GM12878 (cell line): ENCODE measurements at regions not wholly inside any gene's neighbourhood (a gene's known extent, or its start where the extent isn't known, plus 50 kb on each side); places are given as distances from the start of the nearest gene placed in this dataset.

Experiments
- CREM ChIP-seq: IDR thresholded peaks from 2 replicates; pipeline ENCODE4 v1.6.1; 2014; ENCODE audit warnings: antibody characterized with exemption, low read depth
- EP300 ChIP-seq, 2 experiments: fragments of 150-350 bp in 1 of 2; IDR thresholded peaks; 2 replicates each; pipeline ENCODE4 v1.6.1; 2011 to 2012; ENCODE audit warnings: low read depth in 2 of 2, low read length in 2 of 2, borderline replicate concordance in 1 of 2, improper control_type of control experiment in 1 of 2, inconsistent platforms in 1 of 2; ENCODE audit not compliant: control insufficient read depth in 1 of 2
- KDM1A ChIP-seq: fragments of 200-600 bp; sonication (generic); IDR thresholded peaks from 2 replicates; pipeline ENCODE4 v1.6.1; 2016; ENCODE audit warnings: borderline replicate concordance
- MTA2 ChIP-seq: fragments of 450-650 bp; IDR thresholded peaks from 2 replicates; pipeline ENCODE4 v1.6.1; 2016; ENCODE audit warnings: low read depth, mild to moderate bottlenecking, moderate library complexity
- MYC ChIP-seq: IDR thresholded peaks from 2 replicates; pipeline ENCODE4 v1.6.1; 2011; ENCODE audit warnings: mild to moderate bottlenecking, low read length, moderate library complexity, inconsistent platforms; ENCODE audit not compliant: insufficient read depth, insufficient replicate concordance, insufficient read length, severe bottlenecking
- NR2C2 ChIP-seq: IDR thresholded peaks from 2 replicates; pipeline ENCODE4 v1.6.1; 2011; ENCODE audit warnings: borderline replicate concordance, low read depth; ENCODE audit not compliant: control insufficient read depth, insufficient read length
- POLR2A ChIP-seq: IDR thresholded peaks from 2 replicates; pipeline ENCODE4 v1.6.1; 2011; ENCODE audit warnings: low read depth, mild to moderate bottlenecking, low read length
- RAD21 ChIP-seq: IDR thresholded peaks from 2 replicates; pipeline ENCODE4 v1.6.1; 2011; ENCODE audit warnings: mild to moderate bottlenecking, low read depth, low read length, moderate library complexity; ENCODE audit not compliant: insufficient read depth
- RAD51 ChIP-seq: fragments of 450-650 bp; IDR thresholded peaks from 2 replicates; pipeline ENCODE4 v1.6.1; 2016; ENCODE audit warnings: moderate library complexity, mild to moderate bottlenecking, inconsistent platforms
- ZNF207 ChIP-seq: fragments of 450-650 bp; IDR thresholded peaks from 2 replicates; pipeline ENCODE4 v1.6.1; 2014; ENCODE audit warnings: antibody characterized with exemption, mild to moderate bottlenecking, borderline replicate concordance
- ZNF24 ChIP-seq: fragments of 450-650 bp; IDR thresholded peaks from 2 replicates; pipeline ENCODE4 v1.6.1; 2017; ENCODE audit warnings: antibody characterized with exemption, mild to moderate bottlenecking
- TF ChIP-seq, protein P1 (sequence below): IDR thresholded peaks from 2 replicates; pipeline ENCODE4 v1.6.1; 2012; ENCODE audit warnings: low read depth, low read length, improper control_type of control experiment
- TF ChIP-seq, protein P2 (sequence below), 3 experiments: IDR thresholded peaks in 2 of 3; conservative IDR thresholded peaks in 1 of 3; 2 replicates each; pipeline ENCODE4 v1.5.1; 2011; ENCODE audit warnings: low read depth in 3 of 3, low read length in 3 of 3, mild to moderate bottlenecking in 3 of 3, control low read depth in 2 of 3, moderate library complexity in 2 of 3, inconsistent platforms in 1 of 3, mixed read lengths in 1 of 3; ENCODE audit not compliant: control insufficient read depth in 2 of 3, insufficient read depth in 1 of 3; ENCODE audit errors: extremely low read depth in 1 of 3
- TF ChIP-seq, protein P3 (sequence below): IDR thresholded peaks from 2 replicates; pipeline ENCODE4 v1.6.1; 2012; ENCODE audit warnings: mild to moderate bottlenecking, low read depth, low read length

DNA sequence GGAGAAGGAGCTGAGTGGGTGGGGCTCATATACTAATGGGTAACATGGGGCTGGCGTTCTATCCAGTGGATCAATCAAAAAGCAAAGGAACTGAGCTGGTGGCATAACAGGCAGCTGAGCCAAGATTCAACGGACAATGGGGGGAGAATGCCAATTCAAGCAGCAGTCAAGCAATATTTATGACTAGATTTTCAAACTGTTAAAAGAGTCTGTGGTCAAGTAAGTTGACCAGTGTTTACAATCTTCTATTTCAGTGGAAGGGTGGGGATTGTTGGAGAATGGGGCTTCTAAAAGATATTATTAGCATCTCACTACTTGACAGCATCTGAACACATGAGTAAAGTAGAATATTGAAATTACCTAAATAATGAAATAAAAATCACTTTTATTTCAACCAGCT, 64.9 kb upstream of the SCRG1 start:
- TF ChIP-seq POLR2A (no peak), NR2C2 (no peak), ZNF24 (no peak), RAD21 (no peak), KDM1A (no peak), ZNF207 (no peak), CREM (no peak), MTA2 (no peak), MYC (no peak), RAD51 (no peak), EP300 (IDR thresholded peaks at IDR 0.05; ENCODE audit: borderline replicate concordance in 1 of 2, control insufficient read depth in 1 of 2, low read depth in 2 of 2, low read length in 2 of 2) (no peak)
- TF ChIP-seq, protein P1, sequence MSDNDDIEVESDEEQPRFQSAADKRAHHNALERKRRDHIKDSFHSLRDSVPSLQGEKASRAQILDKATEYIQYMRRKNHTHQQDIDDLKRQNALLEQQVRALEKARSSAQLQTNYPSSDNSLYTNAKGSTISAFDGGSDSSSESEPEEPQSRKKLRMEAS: no peak
- TF ChIP-seq, protein P2, sequence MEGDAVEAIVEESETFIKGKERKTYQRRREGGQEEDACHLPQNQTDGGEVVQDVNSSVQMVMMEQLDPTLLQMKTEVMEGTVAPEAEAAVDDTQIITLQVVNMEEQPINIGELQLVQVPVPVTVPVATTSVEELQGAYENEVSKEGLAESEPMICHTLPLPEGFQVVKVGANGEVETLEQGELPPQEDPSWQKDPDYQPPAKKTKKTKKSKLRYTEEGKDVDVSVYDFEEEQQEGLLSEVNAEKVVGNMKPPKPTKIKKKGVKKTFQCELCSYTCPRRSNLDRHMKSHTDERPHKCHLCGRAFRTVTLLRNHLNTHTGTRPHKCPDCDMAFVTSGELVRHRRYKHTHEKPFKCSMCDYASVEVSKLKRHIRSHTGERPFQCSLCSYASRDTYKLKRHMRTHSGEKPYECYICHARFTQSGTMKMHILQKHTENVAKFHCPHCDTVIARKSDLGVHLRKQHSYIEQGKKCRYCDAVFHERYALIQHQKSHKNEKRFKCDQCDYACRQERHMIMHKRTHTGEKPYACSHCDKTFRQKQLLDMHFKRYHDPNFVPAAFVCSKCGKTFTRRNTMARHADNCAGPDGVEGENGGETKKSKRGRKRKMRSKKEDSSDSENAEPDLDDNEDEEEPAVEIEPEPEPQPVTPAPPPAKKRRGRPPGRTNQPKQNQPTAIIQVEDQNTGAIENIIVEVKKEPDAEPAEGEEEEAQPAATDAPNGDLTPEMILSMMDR (IDR thresholded peaks at IDR 0.05 in 2 of 3, conservative IDR thresholded peaks at IDR 0.05 in 1 of 3; ENCODE audit: control insufficient read depth in 2 of 3, extremely low read depth in 1 of 3, insufficient read depth in 1 of 3, low read depth in 3 of 3, low read length in 3 of 3): no peak
- TF ChIP-seq, protein P3, sequence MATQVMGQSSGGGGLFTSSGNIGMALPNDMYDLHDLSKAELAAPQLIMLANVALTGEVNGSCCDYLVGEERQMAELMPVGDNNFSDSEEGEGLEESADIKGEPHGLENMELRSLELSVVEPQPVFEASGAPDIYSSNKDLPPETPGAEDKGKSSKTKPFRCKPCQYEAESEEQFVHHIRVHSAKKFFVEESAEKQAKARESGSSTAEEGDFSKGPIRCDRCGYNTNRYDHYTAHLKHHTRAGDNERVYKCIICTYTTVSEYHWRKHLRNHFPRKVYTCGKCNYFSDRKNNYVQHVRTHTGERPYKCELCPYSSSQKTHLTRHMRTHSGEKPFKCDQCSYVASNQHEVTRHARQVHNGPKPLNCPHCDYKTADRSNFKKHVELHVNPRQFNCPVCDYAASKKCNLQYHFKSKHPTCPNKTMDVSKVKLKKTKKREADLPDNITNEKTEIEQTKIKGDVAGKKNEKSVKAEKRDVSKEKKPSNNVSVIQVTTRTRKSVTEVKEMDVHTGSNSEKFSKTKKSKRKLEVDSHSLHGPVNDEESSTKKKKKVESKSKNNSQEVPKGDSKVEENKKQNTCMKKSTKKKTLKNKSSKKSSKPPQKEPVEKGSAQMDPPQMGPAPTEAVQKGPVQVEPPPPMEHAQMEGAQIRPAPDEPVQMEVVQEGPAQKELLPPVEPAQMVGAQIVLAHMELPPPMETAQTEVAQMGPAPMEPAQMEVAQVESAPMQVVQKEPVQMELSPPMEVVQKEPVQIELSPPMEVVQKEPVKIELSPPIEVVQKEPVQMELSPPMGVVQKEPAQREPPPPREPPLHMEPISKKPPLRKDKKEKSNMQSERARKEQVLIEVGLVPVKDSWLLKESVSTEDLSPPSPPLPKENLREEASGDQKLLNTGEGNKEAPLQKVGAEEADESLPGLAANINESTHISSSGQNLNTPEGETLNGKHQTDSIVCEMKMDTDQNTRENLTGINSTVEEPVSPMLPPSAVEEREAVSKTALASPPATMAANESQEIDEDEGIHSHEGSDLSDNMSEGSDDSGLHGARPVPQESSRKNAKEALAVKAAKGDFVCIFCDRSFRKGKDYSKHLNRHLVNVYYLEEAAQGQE: no peak
